ENCODE measurements at regions not wholly inside any gene's neighbourhood (a gene's known extent, or its start where the extent isn't known, plus 50 kb on each side); places are given as distances from the start of the nearest gene placed in this dataset.

DNA sequence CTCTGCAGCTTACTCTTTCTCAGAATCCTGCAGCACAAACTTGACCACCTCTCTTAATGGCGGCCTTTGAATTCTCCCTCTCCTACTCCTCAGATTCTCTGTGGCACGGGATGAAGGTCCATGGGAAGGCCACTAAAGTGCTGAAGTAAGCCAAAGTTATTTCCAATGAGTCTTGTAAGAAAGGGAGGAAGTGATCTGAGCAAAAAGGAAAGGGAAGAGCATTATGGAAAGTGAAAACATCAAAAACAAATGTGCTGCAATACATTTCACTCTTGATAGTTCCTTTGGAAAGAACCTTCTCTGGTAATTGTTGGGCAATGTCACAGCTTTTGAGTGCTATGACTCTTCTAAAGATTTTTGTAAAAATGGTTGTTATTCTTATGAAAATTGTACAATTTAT is 54.3 kb upstream of the CAMK2D start:
- TF ChIP-seq CTCF (IDR thresholded peaks at IDR 0.05) (no peak), POLR2A (IDR thresholded peaks at IDR 0.05) (no peak)

Data from gastroesophageal sphincter (tissue), 3 donors.